Kidney tubule cell (primary cell): ENCODE measurements at regions not wholly inside any gene's neighbourhood (a gene's known extent, or its start where the extent isn't known, plus 50 kb on each side); places are given as distances from the start of the nearest gene placed in this dataset.
A peak's percentile ranks its signal among the peaks of the same experiment; 100 is the strongest.
"Not testable (repeated sequence)": the region's sequence is repeated elsewhere in the genome, so short reads cannot be mapped to it uniquely, and the experiment has no call there.

Experiments used
- DNase-seq: peaks from one replicate; pipeline ENCODE4 v3.0.0-alpha.2; 2018; ENCODE audit warnings: low spot score

DNA sequence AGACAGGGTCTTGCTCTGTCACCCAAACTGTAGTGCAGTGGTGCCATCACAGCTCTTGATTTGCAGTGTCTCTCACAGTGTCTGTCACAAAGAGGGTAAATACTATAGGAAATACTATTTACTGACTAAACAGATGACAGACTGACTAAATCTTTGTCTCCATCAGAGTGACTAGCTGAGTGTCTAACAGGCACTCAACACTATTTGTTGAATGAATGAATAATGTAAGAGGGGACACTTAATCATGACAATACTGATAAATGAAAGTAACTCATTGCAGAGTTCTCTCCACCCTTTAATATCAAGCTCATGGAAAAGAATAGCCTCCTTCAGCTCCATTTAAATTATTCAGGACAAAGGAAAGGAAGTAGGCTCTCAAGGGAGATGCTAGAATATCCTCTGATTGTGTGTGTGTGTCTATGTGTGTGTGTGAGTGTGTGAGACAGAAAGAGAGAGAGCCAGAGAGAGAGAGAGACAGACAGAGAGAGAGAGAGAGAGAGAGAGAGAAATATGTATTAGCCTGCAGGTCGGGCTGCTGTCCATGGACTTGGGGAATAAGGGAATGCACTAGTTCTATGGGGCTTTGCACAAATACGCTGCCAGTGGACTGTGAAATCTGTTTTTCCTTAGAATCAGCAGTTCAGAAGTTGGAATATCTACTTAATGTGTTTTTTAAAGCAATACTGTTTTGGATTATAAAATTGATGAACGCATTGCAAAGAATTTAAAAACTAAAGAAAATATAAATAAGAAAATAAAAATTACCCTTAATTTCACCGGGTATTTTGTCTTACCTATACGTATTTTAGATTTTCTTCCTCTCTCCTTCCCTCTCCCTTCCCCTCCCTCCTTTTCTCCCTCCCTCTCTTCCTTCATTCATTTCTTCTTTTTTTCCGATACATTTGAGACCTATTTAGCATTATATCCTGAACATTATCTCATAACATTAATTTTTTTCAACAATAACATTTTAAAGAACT, 132.9 kb upstream of the LRIG1 start:
- DNase-seq, result no peak

DNA sequence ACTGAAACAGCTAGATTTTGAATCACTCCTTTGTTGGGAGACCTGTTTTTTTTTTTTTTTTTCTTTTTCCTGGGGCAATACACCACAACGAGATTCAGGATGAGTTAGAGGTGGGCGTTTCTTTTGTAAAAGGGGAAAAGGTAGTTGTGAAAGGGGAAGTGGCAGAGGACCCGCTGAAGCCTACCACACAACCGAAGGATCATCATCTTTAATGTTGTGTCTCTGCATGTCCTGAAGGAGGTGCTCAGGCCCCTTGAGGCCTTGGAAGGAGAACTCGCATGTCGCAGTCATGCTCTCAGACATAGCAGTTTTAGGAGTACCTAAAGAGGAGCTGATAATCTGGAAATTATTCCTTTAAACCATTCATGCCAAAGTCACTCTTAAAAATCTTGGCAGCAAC, 137.9 kb upstream of the LRIG1 start:
- DNase-seq, result no peak

DNA sequence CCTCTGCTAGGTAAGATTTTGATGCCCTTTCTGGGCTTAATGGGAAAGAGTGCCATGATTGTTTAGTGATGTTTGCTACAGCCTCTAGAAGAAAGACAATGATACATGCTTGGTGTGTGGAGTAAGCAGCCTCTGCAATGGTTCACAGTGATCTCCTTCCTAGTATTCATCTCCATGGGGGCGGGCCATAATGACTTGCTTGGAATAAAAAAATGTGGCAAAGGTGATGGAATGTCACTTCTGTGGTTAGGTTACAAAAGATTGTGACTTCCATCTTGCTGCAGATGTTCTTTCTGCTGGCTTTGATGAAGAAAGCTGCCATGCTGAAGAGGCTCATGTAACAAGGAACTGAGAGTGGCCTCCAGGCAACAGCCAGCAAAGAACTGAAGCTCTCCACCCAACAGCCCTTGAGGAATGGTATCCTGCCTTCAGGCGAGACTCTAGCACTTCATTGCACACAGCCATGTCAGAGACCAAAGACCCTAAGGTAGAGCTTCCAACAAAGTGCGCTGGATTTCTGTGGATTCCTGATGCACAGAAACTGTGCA, 139.1 kb upstream of the LRIG1 start:
- no peak for DNase-seq

DNA sequence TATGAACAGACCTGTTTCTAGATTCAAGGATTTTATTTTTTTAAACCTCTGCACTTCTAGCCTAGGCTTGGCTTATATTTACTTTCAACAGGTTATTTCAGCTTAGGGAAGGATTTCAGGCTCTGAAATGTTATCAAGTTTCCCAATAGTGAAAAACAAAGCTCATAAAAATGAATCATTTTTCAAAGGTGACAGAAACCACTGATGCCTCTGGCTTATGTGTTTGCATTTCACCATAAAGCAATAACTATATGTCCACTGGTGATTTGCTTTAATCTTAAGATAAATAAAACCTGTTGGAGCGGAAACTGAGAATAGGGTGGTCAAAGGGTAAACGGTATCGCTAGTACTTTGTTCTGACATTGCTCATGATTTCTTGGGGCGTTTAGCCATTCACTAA, 141.2 kb upstream of the LRIG1 start:
- no peak for DNase-seq

DNA sequence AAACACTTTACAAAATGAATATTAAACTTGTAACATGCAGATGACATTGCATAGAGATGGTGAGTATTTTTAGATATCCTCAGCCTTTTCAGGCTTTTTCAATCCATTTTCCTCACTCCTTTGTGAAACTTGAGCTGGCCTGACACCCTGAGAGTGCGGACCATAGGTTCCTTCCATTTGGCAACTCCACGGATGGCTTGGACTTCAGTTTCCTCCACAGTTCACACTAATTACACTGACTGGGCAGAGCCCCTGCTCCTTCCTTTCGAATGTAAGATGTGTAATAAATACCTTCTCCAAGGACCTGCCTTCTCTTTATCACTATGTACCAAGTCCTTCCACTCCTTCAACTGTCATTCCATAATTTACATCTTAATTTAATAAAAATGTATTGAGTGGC, 141.7 kb upstream of the LRIG1 start:
- DNase-seq, result no peak

DNA sequence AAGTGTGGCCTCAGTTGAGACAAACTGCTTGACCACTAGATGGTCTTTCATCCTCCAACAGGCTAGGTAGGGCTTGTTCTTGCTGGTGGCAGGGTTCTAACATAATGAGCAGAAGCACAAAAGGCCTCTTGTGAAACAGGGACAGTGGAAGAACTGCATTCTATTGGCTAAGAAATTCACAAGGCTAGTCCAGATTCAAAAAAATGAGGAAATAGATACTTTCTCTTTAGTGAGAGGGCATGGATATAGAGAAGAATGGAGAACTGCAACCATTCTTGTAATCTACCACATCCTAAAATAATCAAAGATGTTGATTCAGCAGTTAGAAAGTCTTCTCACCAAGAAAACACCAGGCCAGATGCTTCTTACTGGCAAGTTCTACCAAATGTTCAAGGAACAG, 143.7 kb upstream of the LRIG1 start:
- no peak for DNase-seq

DNA sequence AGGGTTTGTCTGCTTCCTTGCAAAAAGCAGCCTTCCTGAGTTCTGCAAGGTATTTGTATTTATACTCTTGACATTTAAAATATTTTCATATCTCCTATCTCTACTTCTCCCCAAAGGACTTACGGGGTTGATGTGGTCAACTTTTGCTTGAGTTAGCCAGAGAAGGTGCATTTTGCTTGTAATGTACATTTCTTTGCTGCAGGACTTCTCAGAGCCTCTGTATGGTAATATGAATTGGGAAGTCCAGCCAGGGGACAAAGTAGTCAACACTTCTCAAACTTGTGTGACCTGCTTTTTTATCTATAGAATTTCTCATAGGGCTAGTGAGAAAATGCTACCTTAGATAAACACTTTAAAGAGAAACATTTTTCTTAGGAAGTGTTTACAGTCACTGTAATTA, 148.2 kb upstream of the LRIG1 start:
- no peak for DNase-seq

DNA sequence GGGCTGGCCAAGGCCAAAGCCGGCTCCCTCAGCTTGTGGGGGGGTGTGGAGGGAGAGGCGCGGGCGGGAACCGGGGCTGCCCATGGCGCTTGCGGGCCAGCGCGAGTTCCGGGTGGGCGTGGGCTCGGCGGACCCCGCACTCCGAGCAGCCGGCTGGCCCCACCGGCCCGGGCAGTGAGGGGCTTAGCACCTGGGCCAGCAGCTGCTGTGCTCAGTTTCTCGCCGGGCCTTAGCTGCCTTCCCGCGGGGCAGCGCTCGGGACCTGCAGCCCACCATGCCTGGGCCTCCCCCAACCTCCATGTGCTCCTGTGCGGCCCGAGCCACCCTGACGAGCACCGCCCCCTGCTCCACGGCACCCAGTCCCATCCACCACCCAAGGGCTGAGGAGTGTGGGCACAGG, 150.7 kb upstream of the LRIG1 start:
- not testable (repeated sequence) for DNase-seq

DNA sequence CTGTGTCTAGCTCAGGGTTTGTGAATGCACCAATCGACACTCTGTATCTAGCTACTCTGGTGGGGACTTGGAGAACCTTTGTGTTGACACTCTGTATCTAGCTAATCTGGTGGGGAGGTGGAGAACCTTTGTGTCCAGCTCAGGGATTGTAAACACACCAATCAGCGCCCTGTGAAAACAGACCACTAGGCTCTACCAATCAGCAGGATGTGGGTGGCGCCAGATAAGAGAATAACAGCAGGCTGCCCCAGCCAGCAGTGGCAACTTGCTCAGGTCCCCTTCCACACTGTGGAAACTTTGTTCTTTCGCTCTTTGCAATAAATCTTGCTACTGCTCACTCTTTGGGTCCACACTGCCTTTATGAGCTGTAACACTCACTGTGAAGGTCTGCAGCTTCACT, 151.3 kb upstream of the LRIG1 start:
- not testable (repeated sequence) for DNase-seq

DNA sequence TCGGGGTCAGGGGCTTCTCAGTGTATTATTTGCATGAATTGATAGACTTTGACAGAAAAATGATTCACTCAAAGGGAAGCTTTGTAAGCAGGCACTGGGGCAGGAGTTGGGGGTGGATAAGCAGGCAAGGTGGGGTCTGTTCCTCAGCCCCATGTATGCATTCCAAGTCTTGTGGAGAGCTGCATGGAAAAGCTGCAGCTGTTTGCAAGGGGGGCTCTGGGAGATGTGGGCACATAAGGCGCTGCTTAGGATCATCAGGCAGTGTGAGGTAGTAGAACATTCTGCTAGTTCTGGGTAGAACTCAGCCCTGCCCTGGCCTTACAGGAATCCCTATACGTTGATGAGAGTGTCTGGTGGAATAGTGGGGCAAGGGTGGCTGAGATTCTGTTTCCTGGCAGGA, 154.2 kb upstream of the LRIG1 start:
- no peak for DNase-seq

DNA sequence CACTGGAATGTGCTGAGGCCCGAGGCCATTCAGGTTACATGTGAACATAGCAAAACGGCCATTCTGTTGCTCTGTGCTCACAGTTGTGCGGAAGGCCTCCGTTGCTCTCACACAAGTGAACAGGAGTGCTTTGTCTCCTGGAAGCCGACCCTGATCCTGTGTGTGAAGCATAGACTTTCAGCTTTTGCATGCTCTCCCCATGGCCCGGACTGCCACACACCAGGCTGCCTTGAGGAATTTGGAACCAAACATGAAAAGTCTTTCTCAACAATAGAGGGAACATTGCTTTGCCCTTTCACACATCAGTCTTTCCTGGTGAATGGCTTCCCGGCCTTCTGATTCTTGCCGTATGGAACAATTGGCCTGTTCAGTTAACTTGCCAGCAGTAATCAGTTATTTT, 154.8 kb upstream of the LRIG1 start:
- no peak for DNase-seq

DNA sequence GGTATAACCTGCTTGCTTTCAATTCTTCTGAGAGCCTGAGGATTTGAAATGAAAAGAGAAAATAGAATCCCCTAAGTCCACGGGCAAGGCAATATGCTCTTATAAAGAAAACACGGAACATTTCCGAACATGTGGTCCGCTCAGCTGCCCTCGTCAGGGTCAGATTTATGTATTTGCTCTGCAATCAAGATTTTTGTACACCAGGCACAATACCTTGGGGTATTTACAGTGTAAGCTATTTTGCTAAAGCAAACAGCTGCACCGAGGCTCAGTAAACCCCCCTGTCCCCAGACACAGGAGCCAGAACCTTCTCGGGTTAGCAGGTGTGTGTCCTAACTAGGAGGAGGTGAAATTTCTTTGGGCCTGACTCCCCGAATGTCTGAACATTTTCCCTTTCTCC, 155.8 kb upstream of the LRIG1 start:
- DNase-seq, result no peak

DNA sequence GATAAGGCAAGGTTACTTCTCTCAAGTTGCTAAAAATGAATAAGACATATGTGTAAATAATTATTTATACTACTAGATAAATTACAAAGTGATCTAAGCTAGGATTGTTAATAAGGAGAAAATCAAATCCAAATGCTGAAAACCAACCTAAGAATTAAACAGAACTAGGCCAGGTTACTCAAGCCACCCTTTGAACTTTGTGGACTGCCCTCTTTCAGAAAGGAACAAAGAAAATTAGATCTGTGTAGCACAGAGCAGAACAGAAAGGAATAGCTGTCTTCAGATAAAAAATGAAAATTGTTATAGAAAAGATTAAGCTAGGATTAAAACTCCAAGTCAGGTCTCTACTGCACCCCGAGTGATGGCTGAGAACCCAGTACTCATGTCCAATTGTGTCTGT, 158.2 kb upstream of the LRIG1 start:
- no peak for DNase-seq

DNA sequence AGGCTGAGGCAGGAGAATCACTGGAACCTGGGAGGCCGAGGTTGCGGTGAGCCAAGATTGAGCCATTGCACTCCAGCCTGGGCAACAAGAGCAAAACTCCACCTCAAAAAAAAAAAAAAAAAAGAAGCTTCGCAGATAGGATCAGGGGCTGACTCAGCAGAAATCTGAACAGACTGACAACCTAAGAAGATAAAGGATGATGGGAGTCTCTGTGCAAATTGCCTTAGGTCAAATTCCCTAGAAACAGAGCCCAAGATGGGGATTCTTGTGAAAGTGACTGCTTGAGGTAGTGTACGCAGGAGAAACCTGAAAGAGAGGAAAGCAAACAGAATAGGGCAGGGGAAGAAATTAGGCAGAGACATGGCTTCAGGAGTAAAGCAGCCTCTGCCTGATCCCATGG, 160.8 kb upstream of the LRIG1 start:
- DNase-seq, result no peak

DNA sequence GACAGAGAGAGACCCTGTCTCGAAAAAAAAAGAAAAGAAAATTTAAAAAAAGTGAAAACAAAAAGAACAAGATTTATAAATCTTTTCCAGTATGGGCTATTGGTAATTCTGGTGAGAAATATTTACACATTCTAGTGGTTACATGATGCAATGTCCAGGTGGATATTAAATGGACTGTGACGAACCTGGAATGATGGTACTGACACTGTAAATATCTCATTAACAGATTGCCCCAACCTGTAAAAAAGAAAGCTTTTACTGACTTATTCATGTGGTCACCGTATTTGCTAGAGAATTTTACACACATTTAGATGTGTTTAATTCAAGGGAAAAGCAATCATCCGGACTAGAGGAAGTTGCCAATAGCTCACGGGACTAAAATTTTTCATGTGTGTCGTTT, 162.1 kb upstream of the LRIG1 start:
- DNase-seq, result peak; percentile 33

DNA sequence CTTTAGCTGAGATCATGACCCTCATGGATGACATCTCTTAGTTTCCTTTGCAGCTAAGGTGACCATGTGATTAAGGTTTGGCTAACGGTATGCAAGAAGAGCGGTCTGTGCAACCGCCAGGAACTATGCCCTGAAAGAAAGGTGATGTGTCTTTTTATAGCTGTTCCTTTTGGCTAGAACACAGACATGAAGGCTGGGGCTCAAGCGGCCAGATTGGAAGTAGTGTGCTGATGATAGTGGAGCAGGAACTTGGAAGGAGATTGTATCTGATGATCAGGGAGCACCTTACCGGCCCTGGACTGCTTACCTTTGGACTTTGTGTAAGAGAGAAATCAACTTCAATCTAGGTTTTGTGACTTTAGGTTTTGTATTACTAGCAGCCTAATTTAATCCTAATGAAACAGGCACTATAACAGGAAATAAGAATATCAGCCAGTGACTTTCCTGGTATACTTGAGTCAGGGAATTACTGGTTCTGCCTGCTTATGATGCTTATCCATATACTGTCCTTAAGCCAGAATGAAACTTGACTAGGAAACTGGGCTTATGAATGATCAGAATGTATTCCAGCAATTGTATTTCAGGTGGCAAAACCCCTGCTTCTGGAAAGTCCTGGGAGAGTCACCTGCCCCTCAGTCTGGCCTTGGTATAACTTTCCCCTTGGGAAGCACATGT, 164.3 kb upstream of the LRIG1 start:
- no peak for DNase-seq

DNA sequence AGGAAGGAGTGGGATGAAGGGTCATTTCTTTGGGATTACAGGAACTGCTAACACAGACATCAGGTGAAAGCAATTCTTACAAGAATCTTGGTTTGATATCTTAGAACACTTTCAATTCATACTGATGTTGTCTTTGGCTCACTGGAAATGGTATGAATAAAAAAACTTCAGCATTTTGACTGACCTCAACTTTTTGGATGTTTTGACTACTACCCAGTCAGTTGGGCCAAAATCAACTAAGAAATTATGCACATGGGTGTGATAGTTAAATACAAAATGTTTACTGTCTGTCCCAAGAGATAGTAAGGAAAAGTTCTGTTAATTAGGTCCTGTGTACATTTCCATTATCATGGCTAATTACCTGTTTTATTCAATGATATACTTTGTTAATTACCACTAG, 165.5 kb upstream of the LRIG1 start:
- no peak for DNase-seq

DNA sequence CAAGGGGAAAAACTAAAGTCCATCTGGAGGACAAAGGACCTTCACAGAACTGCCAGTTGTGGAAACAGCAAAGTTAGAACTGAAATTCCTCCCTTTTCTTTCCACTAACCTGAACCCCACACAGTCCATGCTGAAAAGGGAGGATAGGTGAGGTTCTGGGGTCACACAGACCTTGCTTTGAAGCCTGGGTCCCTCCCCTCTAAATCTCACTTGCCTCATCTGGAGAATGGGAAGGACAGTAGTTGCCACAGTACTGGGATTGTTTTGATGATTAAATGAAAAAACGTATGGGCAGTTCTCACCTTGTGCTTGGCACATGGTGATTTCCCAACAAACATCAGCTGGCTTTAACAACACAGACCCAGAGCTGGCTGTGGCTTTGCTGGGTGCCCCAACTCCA, 166.4 kb upstream of the LRIG1 start:
- no peak for DNase-seq

DNA sequence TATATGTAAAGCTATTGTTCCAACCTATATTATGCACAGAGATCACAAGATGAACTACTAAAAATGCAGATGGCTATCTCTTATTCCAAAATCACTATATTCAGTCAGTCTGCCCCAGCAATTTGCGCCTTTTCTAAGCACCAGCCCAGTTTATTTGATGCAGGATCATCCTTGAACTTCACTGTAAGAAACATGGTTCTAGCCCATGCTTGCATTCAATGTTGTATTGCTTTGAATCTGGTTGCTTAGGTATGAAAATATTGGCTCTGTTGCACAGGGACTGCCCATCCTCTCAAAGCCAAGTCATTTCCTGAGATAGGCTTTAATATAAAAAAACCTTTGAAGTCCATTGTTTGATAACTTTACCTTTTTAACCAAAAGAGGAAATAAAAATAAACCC, 170.5 kb upstream of the LRIG1 start:
- DNase-seq, result no peak

DNA sequence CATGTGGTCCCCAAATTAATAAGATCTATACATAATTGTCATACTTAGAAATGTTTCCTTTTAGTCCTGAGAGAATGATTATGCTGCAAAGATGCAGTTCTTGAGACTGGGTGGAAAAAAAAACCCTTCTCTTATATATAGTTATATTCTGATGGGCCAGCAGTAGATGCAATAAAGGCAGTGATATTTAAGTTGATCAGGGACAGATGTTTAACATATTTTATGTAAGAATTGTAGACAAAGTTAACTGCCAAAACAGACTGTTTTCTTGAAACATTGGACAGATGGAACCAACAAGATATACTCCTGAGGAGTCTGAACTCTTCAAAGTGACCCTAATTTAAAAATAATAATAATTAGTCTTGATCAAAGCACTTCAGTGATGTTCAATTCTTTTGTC, 172.0 kb upstream of the LRIG1 start:
- no peak for DNase-seq

DNA sequence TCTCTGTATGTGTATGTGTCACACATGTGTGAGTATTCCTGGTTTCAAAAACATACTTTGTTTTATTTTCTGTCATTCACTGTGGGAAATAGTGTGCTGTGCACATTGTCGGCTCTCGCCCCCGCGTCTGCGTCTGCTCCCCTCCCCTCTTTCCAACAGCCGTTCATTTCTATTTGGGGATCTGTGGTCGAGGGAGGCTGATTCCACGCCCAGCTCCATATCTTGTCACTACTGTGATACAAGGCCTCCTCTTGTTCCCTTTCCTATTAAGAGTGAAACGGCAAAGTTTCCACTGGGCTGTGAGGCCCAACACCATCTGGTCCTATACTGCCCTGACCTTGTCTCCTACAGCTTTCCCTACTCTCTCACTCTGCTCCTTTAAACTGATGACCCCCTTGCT, 172.5 kb upstream of the LRIG1 start:
- DNase-seq, result no peak

DNA sequence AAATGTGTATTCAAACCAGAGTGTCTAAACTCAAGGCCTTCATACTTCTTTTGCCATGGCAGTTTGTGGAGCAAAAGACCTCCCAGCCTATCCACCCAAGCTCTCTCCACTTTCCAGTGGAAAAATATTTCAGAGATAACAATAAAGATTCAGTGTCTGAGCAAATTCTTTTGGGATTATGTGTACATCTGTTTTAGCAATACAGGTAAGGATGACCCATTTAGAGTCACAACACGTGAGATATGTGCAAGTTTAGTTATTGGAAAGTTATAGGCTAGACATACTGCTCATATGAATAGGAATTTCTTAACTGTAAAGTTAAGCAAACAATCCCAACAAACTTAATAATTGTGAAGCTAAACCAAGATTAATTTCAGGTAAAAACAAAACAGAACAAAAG, 174.5 kb upstream of the LRIG1 start:
- DNase-seq, result no peak

DNA sequence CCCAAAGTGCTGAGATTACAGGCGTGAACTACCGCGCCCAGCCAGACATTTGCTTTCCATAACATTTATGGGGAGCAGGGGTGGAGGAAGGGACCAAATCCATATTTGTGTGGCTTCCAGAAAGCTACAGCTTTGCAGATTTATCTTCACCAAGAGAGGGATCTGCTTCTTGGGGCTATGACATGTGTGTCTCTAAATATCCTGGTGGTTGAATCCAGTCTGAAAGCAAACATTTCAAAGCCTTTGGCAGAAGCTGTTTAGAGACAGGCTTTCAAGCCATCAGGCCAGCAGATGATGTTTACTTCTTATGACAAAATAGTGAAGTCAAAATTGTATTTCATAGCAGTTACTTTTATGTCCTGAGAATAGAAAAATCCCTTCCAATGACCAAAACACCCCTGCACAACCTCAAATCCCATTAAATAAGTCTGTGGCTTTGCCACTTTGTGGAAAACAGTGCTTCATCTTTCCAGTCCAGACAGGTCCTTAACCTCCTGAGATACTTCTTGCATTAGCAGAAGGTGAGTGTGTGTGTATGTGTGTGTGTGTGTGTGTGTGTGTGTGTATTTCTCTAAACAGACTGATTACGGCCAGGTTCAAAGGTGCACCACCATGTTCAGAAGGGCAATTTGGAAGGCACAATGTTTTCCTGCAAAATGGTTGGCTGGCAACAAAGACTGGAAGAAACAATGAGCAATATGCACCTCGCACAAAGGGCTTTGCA, 191.4 kb upstream of the LRIG1 start:
- no peak for DNase-seq
